SK-N-SH treated with all-trans-retinoic acid at 6 μM for 48 hours (cell line): ENCODE measurements at regions not wholly inside any gene's neighbourhood (a gene's known extent, or its start where the extent isn't known, plus 50 kb on each side); places are given as distances from the start of the nearest gene placed in this dataset.

ENCODE experiments used
- ATAC-seq: fragments of 200-7000 bp; cut with Tn5 transposase; 3 replicates; pipeline ENCODE4 v1.9.1; 2020; ENCODE audit warnings: mild to moderate bottlenecking, moderate library complexity
- ARNTL ChIP-seq: fragments of 450-650 bp; formaldehyde crosslinking; IDR thresholded peaks from 2 replicates; pipeline ENCODE4 v1.5.0; 2020; ENCODE audit warnings: low read depth, mild to moderate bottlenecking, moderate library complexity, borderline replicate concordance
- BACH2 ChIP-seq: fragments of 250-450 bp; sonication (Bioruptor Pico); IDR thresholded peaks from 2 replicates; pipeline ENCODE4 v1.9.0; 2021; ENCODE audit warnings: mild to moderate bottlenecking, borderline replicate concordance
- ESRRG ChIP-seq: fragments of 250-450 bp; sonication (Bioruptor Pico); IDR thresholded peaks from 2 replicates; pipeline ENCODE4 v1.6.1; 2021; ENCODE audit warnings: mild to moderate bottlenecking
- GLIS3 ChIP-seq: fragments of 250-450 bp; sonication (Bioruptor Pico); IDR thresholded peaks from 2 replicates; pipeline ENCODE4 v1.5.0; 2020; ENCODE audit warnings: mild to moderate bottlenecking, moderate library complexity
- ISL1 ChIP-seq: fragments of 250-450 bp; sonication (Bioruptor Pico); IDR thresholded peaks from 2 replicates; pipeline ENCODE4 v2.1.2; 2022; ENCODE audit warnings: mild to moderate bottlenecking, moderate library complexity
- OSR1 ChIP-seq: fragments of 250-450 bp; sonication (Bioruptor Pico); IDR thresholded peaks from 2 replicates; pipeline ENCODE4 v1.8.0; 2022; ENCODE audit warnings: moderate library complexity, mild to moderate bottlenecking, inconsistent platforms
- PPARA ChIP-seq: fragments of 250-450 bp; sonication (Bioruptor Pico); IDR thresholded peaks from 2 replicates; pipeline ENCODE4 v1.5.0; 2020; ENCODE audit warnings: mild to moderate bottlenecking, borderline replicate concordance
- RARB ChIP-seq: fragments of 250-450 bp; sonication (Bioruptor Pico); IDR thresholded peaks from 2 replicates; pipeline ENCODE4 v1.8.0; 2021; ENCODE audit warnings: mild to moderate bottlenecking, moderate library complexity
- SNAI2 ChIP-seq: fragments of 250-450 bp; sonication (Bioruptor Pico); IDR thresholded peaks from 2 replicates; pipeline ENCODE4 v1.5.0; 2020; ENCODE audit warnings: mild to moderate bottlenecking, moderate library complexity
- TOX ChIP-seq: fragments of 250-450 bp; sonication (Bioruptor Pico); IDR thresholded peaks from 2 replicates; pipeline ENCODE4 v1.8.0; 2021; ENCODE audit warnings: mild to moderate bottlenecking, moderate library complexity, borderline replicate concordance
- ZFP3 ChIP-seq: fragments of 250-450 bp; sonication (Bioruptor Pico); IDR thresholded peaks from 2 replicates; pipeline ENCODE4 v1.5.0; 2020; ENCODE audit warnings: mild to moderate bottlenecking, moderate library complexity
- ZFP30 ChIP-seq: fragments of 450-650 bp; formaldehyde crosslinking; IDR thresholded peaks from 2 replicates; pipeline ENCODE4 v1.5.0; 2022; ENCODE audit warnings: mild to moderate bottlenecking, moderate library complexity
- ZNF565 ChIP-seq: fragments of 450-650 bp; formaldehyde crosslinking; conservative IDR thresholded peaks from 2 replicates; pipeline ENCODE4 v1.5.0; 2020; ENCODE audit warnings: low read depth, mild to moderate bottlenecking, moderate library complexity
- ZNF70 ChIP-seq: fragments of 450-650 bp; formaldehyde crosslinking; IDR thresholded peaks from 2 replicates; pipeline ENCODE4 v1.5.0; 2020; ENCODE audit warnings: mild to moderate bottlenecking, moderate library complexity
- ZNF8 ChIP-seq: fragments of 450-650 bp; formaldehyde crosslinking; IDR thresholded peaks from 2 replicates; pipeline ENCODE4 v1.5.0; 2020; ENCODE audit warnings: mild to moderate bottlenecking, moderate library complexity
- TF ChIP-seq, protein P1 (sequence below): fragments of 250-450 bp; sonication (Bioruptor Pico); IDR thresholded peaks from 2 replicates; pipeline ENCODE4 v1.5.1; 2020; ENCODE audit warnings: low read depth, mild to moderate bottlenecking, moderate library complexity
- TF ChIP-seq, protein P2 (sequence below): fragments of 250-450 bp; sonication (Bioruptor Pico); IDR thresholded peaks from 2 replicates; pipeline ENCODE4 v1.8.0; 2021; ENCODE audit warnings: low read depth, mild to moderate bottlenecking, moderate library complexity, borderline replicate concordance
- TF ChIP-seq, protein P3 (sequence below): fragments of 250-450 bp; sonication (Bioruptor Pico); IDR thresholded peaks from 2 replicates; pipeline ENCODE4 v1.5.1; 2021; ENCODE audit warnings: mild to moderate bottlenecking, moderate library complexity
- TF ChIP-seq, protein P4 (sequence below): fragments of 250-450 bp; sonication (Bioruptor Pico); IDR thresholded peaks from 2 replicates; pipeline ENCODE4 v1.5.0; 2020; ENCODE audit warnings: mild to moderate bottlenecking, moderate library complexity

DNA sequence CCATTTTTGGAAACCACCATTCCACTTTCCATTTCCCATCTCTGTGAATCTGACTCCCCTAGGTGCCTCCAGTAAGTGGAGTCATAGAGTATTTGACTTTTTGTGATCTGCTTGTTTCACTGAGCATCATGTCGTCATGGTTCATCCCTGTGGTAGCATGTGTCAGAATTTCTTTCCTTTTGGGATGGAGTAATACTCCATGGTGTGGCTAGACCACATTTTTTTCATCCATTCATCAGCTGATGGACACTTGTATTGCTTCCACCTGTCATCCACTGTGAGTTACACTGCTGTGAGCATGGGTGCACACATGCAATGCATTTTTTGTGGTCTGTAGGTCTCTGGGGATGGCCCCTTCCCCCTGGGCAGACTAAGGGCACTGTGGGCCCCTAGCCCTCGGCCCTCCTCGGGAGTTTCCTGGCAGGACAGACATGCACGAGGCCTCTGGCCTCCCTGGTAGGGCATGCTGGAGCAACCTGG lies 115.9 kb downstream of the GADD45G start:
- no peak for ATAC-seq
- TF ChIP-seq GLIS3 (CRISPR knock-in tag) (no peak), TOX (CRISPR knock-in tag) (no peak), ZFP3 (CRISPR knock-in tag) (no peak), ISL1 (no peak), ESRRG (CRISPR knock-in tag) (no peak), RARB (CRISPR knock-in tag) (no peak), ZNF70 (CRISPR knock-in tag) (no peak), ZNF565 (CRISPR knock-in tag) (no peak), ZNF8 (CRISPR knock-in tag) (no peak), ZFP30 (CRISPR knock-in tag) (no peak), OSR1 (CRISPR knock-in tag) (no peak), SNAI2 (CRISPR knock-in tag) (no peak), BACH2 (CRISPR knock-in tag) (no peak)
- TF ChIP-seq, protein P1, sequence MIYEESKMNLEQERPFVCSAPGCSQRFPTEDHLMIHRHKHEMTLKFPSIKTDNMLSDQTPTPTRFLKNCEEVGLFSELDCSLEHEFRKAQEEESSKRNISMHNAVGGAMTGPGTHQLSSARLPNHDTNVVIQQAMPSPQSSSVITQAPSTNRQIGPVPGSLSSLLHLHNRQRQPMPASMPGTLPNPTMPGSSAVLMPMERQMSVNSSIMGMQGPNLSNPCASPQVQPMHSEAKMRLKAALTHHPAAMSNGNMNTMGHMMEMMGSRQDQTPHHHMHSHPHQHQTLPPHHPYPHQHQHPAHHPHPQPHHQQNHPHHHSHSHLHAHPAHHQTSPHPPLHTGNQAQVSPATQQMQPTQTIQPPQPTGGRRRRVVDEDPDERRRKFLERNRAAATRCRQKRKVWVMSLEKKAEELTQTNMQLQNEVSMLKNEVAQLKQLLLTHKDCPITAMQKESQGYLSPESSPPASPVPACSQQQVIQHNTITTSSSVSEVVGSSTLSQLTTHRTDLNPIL (CRISPR knock-in tag), result no peak
- TF ChIP-seq, protein P2, sequence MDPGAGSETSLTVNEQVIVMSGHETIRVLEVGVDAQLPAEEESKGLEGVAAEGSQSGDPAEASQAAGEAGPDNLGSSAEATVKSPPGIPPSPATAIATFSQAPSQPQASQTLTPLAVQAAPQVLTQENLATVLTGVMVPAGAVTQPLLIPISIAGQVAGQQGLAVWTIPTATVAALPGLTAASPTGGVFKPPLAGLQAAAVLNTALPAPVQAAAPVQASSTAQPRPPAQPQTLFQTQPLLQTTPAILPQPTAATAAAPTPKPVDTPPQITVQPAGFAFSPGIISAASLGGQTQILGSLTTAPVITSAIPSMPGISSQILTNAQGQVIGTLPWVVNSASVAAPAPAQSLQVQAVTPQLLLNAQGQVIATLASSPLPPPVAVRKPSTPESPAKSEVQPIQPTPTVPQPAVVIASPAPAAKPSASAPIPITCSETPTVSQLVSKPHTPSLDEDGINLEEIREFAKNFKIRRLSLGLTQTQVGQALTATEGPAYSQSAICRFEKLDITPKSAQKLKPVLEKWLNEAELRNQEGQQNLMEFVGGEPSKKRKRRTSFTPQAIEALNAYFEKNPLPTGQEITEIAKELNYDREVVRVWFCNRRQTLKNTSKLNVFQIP, result no peak
- TF ChIP-seq, protein P3, sequence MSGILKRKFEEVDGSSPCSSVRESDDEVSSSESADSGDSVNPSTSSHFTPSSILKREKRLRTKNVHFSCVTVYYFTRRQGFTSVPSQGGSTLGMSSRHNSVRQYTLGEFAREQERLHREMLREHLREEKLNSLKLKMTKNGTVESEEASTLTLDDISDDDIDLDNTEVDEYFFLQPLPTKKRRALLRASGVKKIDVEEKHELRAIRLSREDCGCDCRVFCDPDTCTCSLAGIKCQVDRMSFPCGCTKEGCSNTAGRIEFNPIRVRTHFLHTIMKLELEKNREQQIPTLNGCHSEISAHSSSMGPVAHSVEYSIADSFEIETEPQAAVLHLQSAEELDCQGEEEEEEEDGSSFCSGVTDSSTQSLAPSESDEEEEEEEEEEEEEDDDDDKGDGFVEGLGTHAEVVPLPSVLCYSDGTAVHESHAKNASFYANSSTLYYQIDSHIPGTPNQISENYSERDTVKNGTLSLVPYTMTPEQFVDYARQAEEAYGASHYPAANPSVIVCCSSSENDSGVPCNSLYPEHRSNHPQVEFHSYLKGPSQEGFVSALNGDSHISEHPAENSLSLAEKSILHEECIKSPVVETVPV (CRISPR knock-in tag), result no peak
- TF ChIP-seq, protein P4, sequence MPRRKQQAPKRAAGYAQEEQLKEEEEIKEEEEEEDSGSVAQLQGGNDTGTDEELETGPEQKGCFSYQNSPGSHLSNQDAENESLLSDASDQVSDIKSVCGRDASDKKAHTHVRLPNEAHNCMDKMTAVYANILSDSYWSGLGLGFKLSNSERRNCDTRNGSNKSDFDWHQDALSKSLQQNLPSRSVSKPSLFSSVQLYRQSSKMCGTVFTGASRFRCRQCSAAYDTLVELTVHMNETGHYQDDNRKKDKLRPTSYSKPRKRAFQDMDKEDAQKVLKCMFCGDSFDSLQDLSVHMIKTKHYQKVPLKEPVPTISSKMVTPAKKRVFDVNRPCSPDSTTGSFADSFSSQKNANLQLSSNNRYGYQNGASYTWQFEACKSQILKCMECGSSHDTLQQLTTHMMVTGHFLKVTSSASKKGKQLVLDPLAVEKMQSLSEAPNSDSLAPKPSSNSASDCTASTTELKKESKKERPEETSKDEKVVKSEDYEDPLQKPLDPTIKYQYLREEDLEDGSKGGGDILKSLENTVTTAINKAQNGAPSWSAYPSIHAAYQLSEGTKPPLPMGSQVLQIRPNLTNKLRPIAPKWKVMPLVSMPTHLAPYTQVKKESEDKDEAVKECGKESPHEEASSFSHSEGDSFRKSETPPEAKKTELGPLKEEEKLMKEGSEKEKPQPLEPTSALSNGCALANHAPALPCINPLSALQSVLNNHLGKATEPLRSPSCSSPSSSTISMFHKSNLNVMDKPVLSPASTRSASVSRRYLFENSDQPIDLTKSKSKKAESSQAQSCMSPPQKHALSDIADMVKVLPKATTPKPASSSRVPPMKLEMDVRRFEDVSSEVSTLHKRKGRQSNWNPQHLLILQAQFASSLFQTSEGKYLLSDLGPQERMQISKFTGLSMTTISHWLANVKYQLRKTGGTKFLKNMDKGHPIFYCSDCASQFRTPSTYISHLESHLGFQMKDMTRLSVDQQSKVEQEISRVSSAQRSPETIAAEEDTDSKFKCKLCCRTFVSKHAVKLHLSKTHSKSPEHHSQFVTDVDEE (CRISPR knock-in tag), result no peak

DNA sequence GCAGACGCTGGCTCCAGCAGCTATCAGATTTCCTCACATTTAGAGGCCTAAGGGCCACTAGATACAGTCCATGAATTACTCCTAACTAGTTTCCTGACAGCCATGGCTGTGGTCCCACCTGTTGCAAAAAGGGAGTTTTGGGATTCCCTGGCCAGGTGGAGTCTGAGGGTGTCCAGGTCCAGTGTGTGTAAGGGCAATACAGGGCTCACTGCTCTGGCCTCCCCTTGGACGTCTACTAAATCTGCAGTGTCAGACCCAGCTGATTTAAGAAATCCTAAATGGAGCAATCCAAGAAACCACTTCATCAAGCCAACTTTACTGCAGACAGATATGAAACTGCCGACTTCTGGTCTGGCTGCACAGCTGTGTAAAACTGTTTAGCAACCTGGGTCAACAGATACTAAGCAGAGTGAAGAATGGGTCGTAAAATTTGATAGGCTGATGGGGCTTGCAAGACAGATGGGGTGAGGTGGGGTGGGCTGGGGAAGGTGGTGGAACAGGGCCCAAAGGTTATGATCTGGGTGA lies 116.4 kb downstream of the GADD45G start:
- ATAC-seq, result no peak
- TF ChIP-seq ZNF565 (CRISPR knock-in tag) (no peak), OSR1 (CRISPR knock-in tag) (no peak), TOX (CRISPR knock-in tag) (no peak), ARNTL (CRISPR knock-in tag) (no peak), GLIS3 (CRISPR knock-in tag) (no peak), PPARA (no peak)
- TF ChIP-seq, protein P2, result no peak
- TF ChIP-seq, protein P1 (CRISPR knock-in tag), result no peak
- TF ChIP-seq, protein P3 (CRISPR knock-in tag), result no peak
- TF ChIP-seq, all 23 proteins: peak for 0
